Activated CD4-positive, alpha-beta T cell treated with anti-CD3 and anti-CD28 coated beads, Interleukin-2, amount 10 ng/mL, durations not matched to agents 24 days and 14 days (primary cell): ENCODE measurements at regions not wholly inside any gene's neighbourhood (a gene's known extent, or its start where the extent isn't known, plus 50 kb on each side); places are given as distances from the start of the nearest gene placed in this dataset.

Source experiments
- DNase-seq: peaks from one replicate; pipeline ENCODE4 v3.0.0; 2022
- H3K27ac Mint-ChIP-seq: one replicate; pipeline ENCODE4 v1.8.0; 2022; ENCODE audit warnings: mild to moderate bottlenecking, mixed read lengths
- H3K27me3 Mint-ChIP-seq: one replicate; pipeline ENCODE4 v1.8.0; 2022; ENCODE audit warnings: mixed read lengths
- H3K36me3 Mint-ChIP-seq: one replicate; pipeline ENCODE4 v1.8.0; 2022; ENCODE audit warnings: low read depth, mild to moderate bottlenecking, mixed read lengths
- H3K4me1 Mint-ChIP-seq: one replicate; pipeline ENCODE4 v1.8.0; 2021; ENCODE audit warnings: mixed read lengths
- H3K4me3 Mint-ChIP-seq: one replicate; pipeline ENCODE4 v1.8.0; 2022; ENCODE audit warnings: mild to moderate bottlenecking, moderate library complexity, mixed read lengths
- H3K9me3 Mint-ChIP-seq: one replicate; pipeline ENCODE4 v1.8.0; 2021; ENCODE audit warnings: mixed read lengths
- intact Hi-C: fragments of 100-400 bp; cut with micrococcal nuclease; formaldehyde crosslinking; loops from one replicate; pipeline ENCODE4 v1.15.1; 2023

- no peak for DNase-seq
Measured at GRCh38 chr6:23200946-23201345, 631.6 kb downstream of the HDGFL1 start.

DNA sequence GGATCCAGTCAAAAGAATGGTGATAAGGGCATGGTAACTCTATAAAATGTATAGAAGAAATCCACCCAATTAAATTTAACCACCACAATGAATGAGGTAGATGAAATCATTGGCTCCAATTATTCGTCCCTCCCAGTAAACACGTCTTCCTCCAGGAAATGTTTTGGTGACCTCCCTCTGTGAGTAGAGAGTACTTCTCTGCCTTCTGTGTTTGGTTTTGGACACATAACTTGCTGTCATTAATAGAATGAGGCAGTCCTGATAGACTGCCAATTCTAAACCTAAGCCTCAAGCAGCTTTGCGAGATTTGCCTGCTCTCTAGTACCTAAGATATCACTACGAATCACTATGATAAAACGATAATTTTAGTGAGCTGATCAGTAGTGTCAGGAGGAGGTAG, 632.8 kb downstream of the HDGFL1 start:
- no peaks in the 10 kb centered on the region for H3K9me3 Mint-ChIP-seq

More at GRCh38 chr6:23200946-23201345, 631.6 kb downstream of the HDGFL1 start:
- no peaks in the 10 kb centered on the region for H3K4me1 Mint-ChIP-seq
- no peaks in the 10 kb centered on the region for H3K9me3 Mint-ChIP-seq
- H3K27me3 Mint-ChIP-seq: no peaks in the 10 kb centered on the region
- no peak overlapping the region for H3K27ac Mint-ChIP-seq
- intact Hi-C loops: no loop called here
- no peaks in the 10 kb centered on the region for H3K36me3 Mint-ChIP-seq
- H3K4me3 Mint-ChIP-seq: no peak overlapping the region

DNA sequence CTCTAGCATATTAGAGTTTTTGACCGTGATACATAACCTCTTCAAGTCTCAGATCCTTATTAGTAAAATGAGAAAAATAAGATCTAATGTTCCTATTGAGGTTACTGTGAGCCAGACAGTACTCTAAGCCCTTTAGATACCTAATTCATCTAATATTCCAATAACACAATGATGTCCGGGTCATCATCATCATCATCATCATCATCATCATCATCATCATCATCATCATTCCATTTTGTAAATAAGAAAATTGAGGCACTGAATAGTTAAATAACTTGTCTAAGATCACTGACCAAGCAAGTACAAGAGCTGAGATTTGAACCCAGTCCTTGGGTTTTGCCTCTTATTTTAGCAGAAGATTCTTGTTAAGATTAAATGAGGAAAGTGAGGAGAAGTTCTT, 643.0 kb downstream of the HDGFL1 start:
- Mint-ChIP-seq H3K27me3 (no peaks in the 10 kb centered on the region), H3K4me1 (no peaks in the 10 kb centered on the region), H3K27ac (no peak overlapping the region), H3K36me3 (no peaks in the 10 kb centered on the region), H3K4me3 (no peak overlapping the region), H3K9me3 (peaks cover 14% of the 10 kb centered on the region)
- DNase-seq: no peak
- intact Hi-C loops: no loop called here

More for the DNA sequence above, 632.8 kb downstream of the HDGFL1 start:
- intact Hi-C loops: no loop called here
- no peak overlapping the region for H3K27ac Mint-ChIP-seq
- no peak overlapping the region for H3K4me3 Mint-ChIP-seq
- no peaks in the 10 kb centered on the region for H3K4me1 Mint-ChIP-seq
- no peaks in the 10 kb centered on the region for H3K36me3 Mint-ChIP-seq
- no peaks in the 10 kb centered on the region for H3K27me3 Mint-ChIP-seq
- DNase-seq: no peak

DNA sequence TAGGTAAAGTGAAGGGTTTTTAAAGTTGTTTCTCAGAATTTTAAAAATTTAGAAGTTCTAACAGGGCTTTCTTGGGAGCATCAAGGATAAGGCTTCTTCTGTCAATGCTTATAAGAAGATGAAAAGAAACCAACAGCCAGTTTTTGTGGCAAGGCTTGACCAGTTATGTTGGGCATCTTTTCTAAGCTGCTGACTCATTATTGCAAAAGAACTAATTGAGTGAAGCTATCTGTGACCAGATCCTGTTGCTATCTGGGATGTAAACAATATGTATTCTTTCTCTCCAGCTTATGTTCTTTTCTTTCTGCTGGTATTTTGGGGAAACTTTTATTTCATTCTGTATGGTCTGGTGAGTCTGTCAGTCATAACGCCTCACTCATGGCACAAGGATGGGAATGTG, 643.8 kb downstream of the HDGFL1 start:
- intact Hi-C loops: no loop called here
- no peak overlapping the region for H3K4me3 Mint-ChIP-seq
- H3K27ac Mint-ChIP-seq: no peak overlapping the region
- H3K36me3 Mint-ChIP-seq: no peaks in the 10 kb centered on the region
- H3K27me3 Mint-ChIP-seq: no peaks in the 10 kb centered on the region
- peaks cover 8% of the 10 kb centered on the region for H3K9me3 Mint-ChIP-seq
- no peaks in the 10 kb centered on the region for H3K4me1 Mint-ChIP-seq
- no peak for DNase-seq

DNA sequence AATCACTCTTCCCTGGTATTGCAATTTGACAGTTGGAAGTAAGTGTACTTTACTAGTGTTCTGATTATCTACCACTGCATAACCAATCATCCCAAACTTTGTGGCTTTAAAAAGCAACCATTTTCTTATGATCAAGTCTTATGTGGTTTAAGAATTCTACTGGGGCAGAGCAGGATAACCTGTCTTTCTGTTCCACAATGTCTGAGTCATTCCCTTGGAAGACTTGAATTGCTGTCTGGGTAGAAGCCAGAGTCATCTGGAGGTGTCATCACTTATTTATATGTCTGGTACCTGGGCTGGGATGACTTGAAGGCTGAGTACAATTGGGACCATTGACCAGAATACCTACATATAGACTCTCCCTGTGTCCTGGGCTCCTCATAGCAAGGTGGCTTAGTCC, 644.3 kb downstream of the HDGFL1 start:
- Mint-ChIP-seq H3K36me3 (no peaks in the 10 kb centered on the region), H3K9me3 (peaks cover 7% of the 10 kb centered on the region), H3K4me3 (no peak overlapping the region), H3K27me3 (no peaks in the 10 kb centered on the region), H3K27ac (no peak overlapping the region), H3K4me1 (no peaks in the 10 kb centered on the region)
- DNase-seq: no peak
- intact Hi-C loops: no loop called here

GRCh38 chr6:23218751-23219150, 649.4 kb downstream of the HDGFL1 start:
- H3K4me3 Mint-ChIP-seq: no peak overlapping the region
- no peaks in the 10 kb centered on the region for H3K36me3 Mint-ChIP-seq

GRCh38 chr6:23222724-23223123, 653.4 kb downstream of the HDGFL1 start:
- H3K4me3 Mint-ChIP-seq: no peak overlapping the region
- no peak overlapping the region for H3K27ac Mint-ChIP-seq
- DNase-seq: no peak
- intact Hi-C loops: no loop called here
- peaks cover 9% of the 10 kb centered on the region for H3K9me3 Mint-ChIP-seq
- no peaks in the 10 kb centered on the region for H3K36me3 Mint-ChIP-seq
- H3K27me3 Mint-ChIP-seq: no peaks in the 10 kb centered on the region
- H3K4me1 Mint-ChIP-seq: no peaks in the 10 kb centered on the region

More at GRCh38 chr6:23218751-23219150, 649.4 kb downstream of the HDGFL1 start:
- H3K4me1 Mint-ChIP-seq: no peaks in the 10 kb centered on the region
- intact Hi-C loops: no loop called here
- H3K27ac Mint-ChIP-seq: no peak overlapping the region
- DNase-seq: no peak
- H3K27me3 Mint-ChIP-seq: no peaks in the 10 kb centered on the region
- no peaks in the 10 kb centered on the region for H3K9me3 Mint-ChIP-seq

DNA sequence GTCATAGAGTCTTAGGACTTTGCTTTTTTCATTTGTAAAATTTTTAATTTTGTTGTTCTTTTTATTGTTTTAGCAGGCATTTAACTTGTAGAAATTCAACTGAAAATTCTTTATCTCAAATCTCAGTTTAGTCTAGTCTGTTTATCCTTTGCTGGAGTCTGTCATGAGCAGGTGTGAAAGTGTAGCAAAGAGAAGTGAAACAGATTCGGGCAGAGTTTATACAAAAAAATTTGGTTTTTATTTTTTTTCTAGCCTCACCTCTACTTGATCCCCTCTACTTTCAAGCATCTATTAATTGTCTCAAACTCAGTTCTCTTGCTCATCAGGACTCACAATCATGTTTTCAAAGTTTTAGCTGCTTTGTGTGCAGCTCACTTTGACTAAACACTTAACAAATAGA, 655.2 kb downstream of the HDGFL1 start:
- no peaks in the 10 kb centered on the region for H3K4me1 Mint-ChIP-seq
- intact Hi-C loops: no loop called here
- H3K4me3 Mint-ChIP-seq: no peak overlapping the region
- peaks cover 12% of the 10 kb centered on the region for H3K9me3 Mint-ChIP-seq
- DNase-seq: no peak
- H3K27me3 Mint-ChIP-seq: no peaks in the 10 kb centered on the region
- no peak overlapping the region for H3K27ac Mint-ChIP-seq
- H3K36me3 Mint-ChIP-seq: no peaks in the 10 kb centered on the region

GRCh38 chr6:23228439-23229024, 659.2 kb downstream of the HDGFL1 start:
- no peaks in the 10 kb centered on the region for H3K27me3 Mint-ChIP-seq
- intact Hi-C loops: no loop called here
- peaks cover 15% of the 10 kb centered on the region for H3K9me3 Mint-ChIP-seq
- no peaks in the 10 kb centered on the region for H3K4me1 Mint-ChIP-seq
- H3K36me3 Mint-ChIP-seq: no peaks in the 10 kb centered on the region
- H3K4me3 Mint-ChIP-seq: no peak overlapping the region
- no peak overlapping the region for H3K27ac Mint-ChIP-seq
- DNase-seq: no peak

- H3K9me3 Mint-ChIP-seq: peaks cover 7% of the 10 kb centered on the region
Measured at GRCh38 chr6:23243854-23244253, 674.5 kb downstream of the HDGFL1 start.

GRCh38 chr6:23244300-23244699, 674.9 kb downstream of the HDGFL1 start:
- H3K4me3 Mint-ChIP-seq: no peak overlapping the region
- H3K9me3 Mint-ChIP-seq: peaks cover 7% of the 10 kb centered on the region
- DNase-seq: no peak
- H3K27ac Mint-ChIP-seq: no peak overlapping the region
- H3K4me1 Mint-ChIP-seq: no peaks in the 10 kb centered on the region
- H3K36me3 Mint-ChIP-seq: no peaks in the 10 kb centered on the region
- intact Hi-C loops: no loop called here
- H3K27me3 Mint-ChIP-seq: no peaks in the 10 kb centered on the region

More at GRCh38 chr6:23243854-23244253, 674.5 kb downstream of the HDGFL1 start:
- no peaks in the 10 kb centered on the region for H3K36me3 Mint-ChIP-seq
- no peaks in the 10 kb centered on the region for H3K4me1 Mint-ChIP-seq
- H3K27ac Mint-ChIP-seq: no peak overlapping the region
- H3K27me3 Mint-ChIP-seq: no peaks in the 10 kb centered on the region
- intact Hi-C loops: no loop called here
- H3K4me3 Mint-ChIP-seq: no peak overlapping the region
- no peak for DNase-seq

- Mint-ChIP-seq H3K4me3 (no peak overlapping the region), H3K4me1 (no peaks in the 10 kb centered on the region), H3K27me3 (no peaks in the 10 kb centered on the region), H3K36me3 (no peaks in the 10 kb centered on the region), H3K9me3 (peaks cover 7% of the 10 kb centered on the region), H3K27ac (no peak overlapping the region)
- DNase-seq: no peak
- intact Hi-C loops: no loop called here
Measured at GRCh38 chr6:23245572-23245971, 676.2 kb downstream of the HDGFL1 start.

GRCh38 chr6:23246896-23247295, 677.5 kb downstream of the HDGFL1 start:
- H3K4me3 Mint-ChIP-seq: no peak overlapping the region

GRCh38 chr6:23250556-23250955, 681.2 kb downstream of the HDGFL1 start:
- DNase-seq: no peak
- H3K4me1 Mint-ChIP-seq: no peaks in the 10 kb centered on the region
- peaks cover 12% of the 10 kb centered on the region for H3K9me3 Mint-ChIP-seq
- no peaks in the 10 kb centered on the region for H3K36me3 Mint-ChIP-seq
- H3K4me3 Mint-ChIP-seq: no peak overlapping the region
- intact Hi-C loops: no loop called here
- H3K27ac Mint-ChIP-seq: no peak overlapping the region
- H3K27me3 Mint-ChIP-seq: no peaks in the 10 kb centered on the region

More at GRCh38 chr6:23246896-23247295, 677.5 kb downstream of the HDGFL1 start:
- Mint-ChIP-seq H3K9me3 (peaks cover 3% of the 10 kb centered on the region), H3K4me1 (no peaks in the 10 kb centered on the region), H3K27me3 (no peaks in the 10 kb centered on the region), H3K27ac (no peak overlapping the region), H3K36me3 (no peaks in the 10 kb centered on the region)
- no peak for DNase-seq
- intact Hi-C loops: no loop called here

- no peak for DNase-seq
- Mint-ChIP-seq H3K27ac (no peak overlapping the region), H3K9me3 (peaks cover 5% of the 10 kb centered on the region), H3K36me3 (no peaks in the 10 kb centered on the region), H3K4me3 (no peak overlapping the region), H3K4me1 (no peaks in the 10 kb centered on the region), H3K27me3 (no peaks in the 10 kb centered on the region)
- intact Hi-C loops: no loop called here
Measured at GRCh38 chr6:23262864-23263263, 693.5 kb downstream of the HDGFL1 start.
